Renal cortex interstitium (tissue), 11 donors: ENCODE measurements at regions not wholly inside any gene's neighbourhood (a gene's known extent, or its start where the extent isn't known, plus 50 kb on each side); places are given as distances from the start of the nearest gene placed in this dataset.

Experiments used
- DNase-seq, 11 donors: peaks; one replicate each; pipeline ENCODE4 v3.0.0-alpha.2; 2013; ENCODE audit warnings: low read depth in 9 of 11, low spot score in 4 of 11; ENCODE audit errors: extremely low read depth in 1 of 11

DNA sequence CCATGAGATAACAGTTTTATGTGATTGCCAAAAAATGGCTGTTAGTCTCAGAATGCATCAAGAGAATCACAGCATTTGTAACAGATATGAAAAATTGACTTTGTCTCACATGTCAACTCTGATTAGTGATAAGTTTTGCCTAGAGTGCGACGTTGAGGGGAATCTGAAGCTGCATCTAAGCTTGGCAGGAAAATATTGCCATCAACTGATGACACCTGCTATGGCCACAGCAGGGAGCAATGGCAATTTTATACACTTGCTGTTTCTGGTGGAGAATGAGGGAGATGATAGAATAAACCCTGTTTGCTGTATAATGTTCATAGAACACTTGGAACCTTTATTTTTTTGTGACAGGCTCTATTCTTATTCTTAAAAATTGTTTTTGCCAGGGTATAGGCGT lies 205.4 kb upstream of the GNPDA2 start:
- no peak for DNase-seq

DNA sequence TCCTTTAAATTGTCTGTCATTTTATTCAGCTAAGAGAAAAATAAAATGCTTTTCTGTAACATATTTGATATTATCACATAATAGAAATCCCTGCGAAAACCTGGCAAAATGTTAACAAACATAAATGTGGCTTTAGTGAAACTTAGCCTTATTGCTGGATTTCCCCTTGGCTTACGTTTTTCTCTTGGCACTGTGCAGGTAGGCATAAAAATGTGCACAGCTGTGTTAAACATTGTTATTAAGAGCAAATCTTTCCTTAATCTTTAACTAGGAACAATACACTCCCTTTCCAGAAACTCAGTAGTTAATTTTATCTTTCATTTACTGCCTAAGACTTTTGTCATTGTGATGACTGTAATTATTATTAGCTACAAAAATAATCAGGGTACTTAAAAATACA lies 202.4 kb upstream of the GNPDA2 start:
- no peak for DNase-seq

DNA sequence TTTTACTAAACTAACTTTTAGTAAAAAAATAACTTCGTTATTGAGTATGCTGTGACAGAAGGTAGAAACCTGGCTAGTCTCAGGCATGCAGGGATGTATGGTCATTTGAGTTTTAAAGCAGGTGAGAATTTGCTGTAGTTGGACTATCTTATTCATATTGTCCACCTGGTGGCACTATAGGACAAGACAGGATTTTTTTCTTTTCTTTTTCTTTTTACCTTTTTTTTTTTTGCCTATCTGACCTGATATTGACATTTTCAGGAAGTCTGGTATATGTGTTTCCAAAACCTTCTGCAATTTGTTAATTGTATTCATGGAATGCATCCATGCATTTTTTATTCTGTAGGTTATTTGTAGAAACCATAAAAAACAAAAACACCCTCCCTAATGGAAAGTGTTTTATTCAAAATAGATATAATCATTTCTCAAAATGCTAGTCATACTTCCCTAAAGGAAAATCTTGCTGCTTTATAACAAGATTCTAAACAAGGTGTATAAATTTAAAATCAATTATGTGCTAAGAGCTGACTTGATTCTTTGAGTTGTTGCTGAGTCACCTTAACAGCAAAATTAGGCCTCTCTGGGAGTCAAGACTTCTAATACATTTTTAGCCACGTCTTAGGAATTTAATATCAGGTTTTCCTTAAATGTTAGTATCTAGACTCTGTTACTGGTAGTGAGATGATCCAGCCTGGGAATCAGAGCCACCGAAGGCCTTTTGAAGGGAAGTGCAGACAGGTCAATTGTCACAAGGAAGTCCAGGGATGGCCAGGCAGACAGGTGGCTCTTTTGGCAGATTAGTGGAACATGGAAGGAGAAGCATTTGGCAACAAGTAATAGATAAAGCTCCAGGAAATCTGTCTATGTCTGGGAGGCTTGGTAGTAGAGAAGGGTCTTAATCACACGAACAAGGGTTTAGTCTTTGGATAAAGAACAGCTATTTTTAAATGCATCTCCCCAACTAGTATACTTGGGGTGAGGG lies 201.3 kb upstream of the GNPDA2 start:
- DNase-seq: peak in 10 of 11 donors; percentile 9 to 41 (median 24)

GRCh38 chr4:44916411-44916810 lies 190.1 kb upstream of the GNPDA2 start:
- DNase-seq: peak in 1 of 11 donors; percentile 4

DNA sequence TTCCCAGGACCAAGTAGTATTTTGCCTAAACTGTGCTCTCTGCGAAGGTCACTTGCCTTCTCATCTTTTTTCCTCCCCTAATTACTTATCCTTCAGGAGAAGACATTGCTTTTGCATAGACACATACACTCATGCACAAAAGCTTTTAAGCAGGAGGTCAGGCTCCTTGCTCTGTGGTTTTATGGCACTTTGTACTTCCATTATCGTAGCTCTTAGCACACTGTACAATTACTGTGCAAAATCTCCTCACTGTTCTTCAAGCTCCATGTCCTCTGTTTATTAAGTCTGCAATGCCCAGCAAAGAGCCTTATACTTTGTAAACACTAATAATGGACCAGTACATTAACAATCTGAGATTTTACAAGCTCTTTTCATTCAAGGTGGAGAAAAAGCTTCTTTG lies 188.4 kb upstream of the GNPDA2 start:
- no peak for DNase-seq

DNA sequence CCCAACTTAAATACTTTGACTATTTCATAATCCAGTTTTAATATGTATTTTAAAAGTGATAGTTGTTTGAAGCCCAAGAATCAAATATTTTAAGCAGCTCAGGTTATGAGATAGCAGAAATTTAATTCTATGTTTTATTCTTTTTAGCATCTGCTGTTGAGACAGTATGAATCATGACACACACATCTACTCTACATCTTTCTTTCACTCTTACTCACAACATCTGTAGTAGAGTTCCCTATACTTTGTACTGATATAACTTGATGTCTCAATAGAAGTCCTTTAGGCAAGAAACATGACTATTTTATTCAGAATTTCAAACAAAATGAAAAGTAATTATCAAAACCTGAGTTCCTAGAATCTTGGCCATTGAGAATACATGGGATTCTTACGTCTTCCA lies 187.9 kb upstream of the GNPDA2 start:
- no peak for DNase-seq

- no peak for DNase-seq
Observed at GRCh38 chr4:44912980-44913379, 186.6 kb upstream of the GNPDA2 start.

- no peak for DNase-seq
Observed at GRCh38 chr4:44908565-44908964, 182.2 kb upstream of the GNPDA2 start.

DNA sequence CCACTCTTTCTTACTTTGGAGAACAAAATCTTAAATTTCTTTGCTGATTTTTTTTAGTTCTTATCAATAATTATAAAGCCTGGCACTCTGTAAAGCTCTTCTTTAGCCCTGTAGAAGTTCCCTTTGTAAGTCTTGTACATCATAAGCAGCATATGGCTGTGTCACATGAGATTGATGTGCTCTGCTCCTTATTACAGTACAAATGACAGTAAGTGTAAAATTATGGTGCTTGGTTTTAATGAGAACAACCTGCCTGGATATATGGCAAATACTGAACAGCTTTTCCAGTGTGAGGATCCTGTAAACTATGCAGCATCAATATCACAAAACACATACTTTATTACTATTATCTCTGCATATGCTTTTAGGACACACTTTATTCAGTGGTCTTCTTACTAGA lies 145.9 kb upstream of the GNPDA2 start:
- DNase-seq: no peak

- no peak for DNase-seq
Observed at GRCh38 chr4:44871133-44871532, 144.8 kb upstream of the GNPDA2 start.

- no peak for DNase-seq
Observed at GRCh38 chr4:44869985-44870384, 143.6 kb upstream of the GNPDA2 start.

- no peak for DNase-seq
Observed at GRCh38 chr4:44869222-44869882, 143.0 kb upstream of the GNPDA2 start.

- DNase-seq: no peak
Observed at GRCh38 chr4:44861756-44862155, 135.4 kb upstream of the GNPDA2 start.

DNA sequence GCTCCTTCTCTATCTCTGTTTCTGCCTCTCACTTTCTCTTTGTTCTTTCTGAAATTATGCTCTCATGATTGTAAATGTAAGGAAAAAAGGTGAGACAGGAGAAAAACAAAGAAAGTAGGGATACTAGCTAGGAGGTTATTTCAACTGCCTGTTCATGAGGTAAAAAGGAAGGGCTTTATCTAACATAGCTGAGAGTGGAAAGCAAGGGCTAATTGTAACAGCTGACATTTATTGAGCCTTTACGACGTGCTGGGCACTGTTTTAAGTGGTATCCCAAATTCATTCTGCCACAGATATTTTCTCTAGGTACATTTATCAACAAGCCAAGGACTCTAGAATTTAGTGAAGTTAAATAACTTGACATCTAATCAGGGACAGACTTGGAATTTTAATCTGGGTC lies 133.1 kb upstream of the GNPDA2 start:
- DNase-seq: no peak

DNA sequence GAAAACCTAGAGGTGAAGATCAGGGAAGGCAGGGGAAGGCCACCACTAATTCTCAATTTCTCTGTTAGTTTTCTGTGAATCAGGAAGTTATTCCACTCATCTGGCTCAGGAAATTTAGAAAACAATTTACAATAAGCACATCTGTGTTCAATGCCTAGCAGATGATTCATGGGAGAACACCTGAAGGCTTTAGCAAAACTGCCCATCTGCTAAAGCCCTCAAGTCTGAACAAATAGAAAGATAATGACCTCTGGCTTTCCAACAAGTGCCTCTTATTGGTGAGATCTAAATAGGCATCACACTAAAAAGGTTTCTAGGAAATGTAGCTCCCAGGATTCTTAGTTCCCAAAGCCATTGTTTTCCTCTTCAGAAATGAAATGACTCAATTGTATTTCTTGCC lies 122.1 kb upstream of the GNPDA2 start:
- no peak for DNase-seq

GRCh38 chr4:44845993-44846392 lies 119.6 kb upstream of the GNPDA2 start:
- no peak for DNase-seq

DNA sequence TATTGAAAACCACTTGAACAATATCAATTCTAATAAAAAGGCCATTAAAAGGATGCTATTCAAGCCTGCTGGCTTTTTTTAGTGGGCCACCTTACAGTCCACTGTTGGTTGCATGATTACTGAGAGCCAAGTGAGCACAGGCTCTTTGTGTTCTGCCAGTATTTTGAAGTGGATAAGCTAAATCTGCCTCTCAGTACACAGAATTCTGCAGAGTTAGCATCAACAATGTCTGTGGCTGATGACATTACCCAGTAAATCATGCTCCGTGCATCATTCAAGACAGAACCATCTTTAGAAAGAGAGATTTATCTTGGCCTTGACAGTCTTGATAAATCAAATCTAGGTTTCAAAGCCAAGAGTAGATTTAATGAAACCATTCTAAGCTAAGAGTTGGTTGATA lies 119.0 kb upstream of the GNPDA2 start:
- DNase-seq: no peak

DNA sequence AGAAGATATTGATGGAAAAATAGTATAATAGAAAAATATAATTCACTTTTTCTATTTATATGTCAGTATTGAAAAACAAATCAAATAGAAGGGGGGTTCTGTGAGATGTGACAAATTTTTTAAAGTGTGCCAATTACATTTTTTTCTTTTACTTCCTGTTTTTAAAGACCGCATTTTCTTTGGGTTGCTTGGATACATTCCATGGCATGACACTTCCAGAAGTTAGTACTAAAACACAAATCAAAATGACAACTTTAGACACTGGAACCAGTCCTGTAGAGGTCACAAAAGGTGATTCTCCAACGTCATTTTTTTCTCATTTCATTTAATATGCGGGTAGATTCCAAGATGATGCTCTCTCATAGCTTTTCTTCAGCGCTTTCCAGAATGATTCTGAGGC lies 116.2 kb upstream of the GNPDA2 start:
- DNase-seq: no peak

- DNase-seq: no peak
Observed at GRCh38 chr4:44817930-44818329, 91.6 kb upstream of the GNPDA2 start.

GRCh38 chr4:44806071-44806470 lies 79.7 kb upstream of the GNPDA2 start:
- DNase-seq: no peak

- DNase-seq: no peak
Observed at GRCh38 chr4:44804301-44804700, 77.9 kb upstream of the GNPDA2 start.
